GM12878 (cell line): ENCODE measurements at regions not wholly inside any gene's neighbourhood (a gene's known extent, or its start where the extent isn't known, plus 50 kb on each side); places are given as distances from the start of the nearest gene placed in this dataset.

Experiments
- CTCF ChIP-seq, 3 experiments: IDR thresholded peaks in 2 of 3; conservative IDR thresholded peaks in 1 of 3; 2 replicates each; pipeline ENCODE4 v1.5.1; 2011; ENCODE audit warnings: low read depth in 3 of 3, low read length in 3 of 3, mild to moderate bottlenecking in 3 of 3, control low read depth in 2 of 3, moderate library complexity in 2 of 3, inconsistent platforms in 1 of 3, mixed read lengths in 1 of 3; ENCODE audit not compliant: control insufficient read depth in 2 of 3, insufficient read depth in 1 of 3; ENCODE audit errors: extremely low read depth in 1 of 3
- TAF1 ChIP-seq: IDR thresholded peaks from 2 replicates; pipeline ENCODE4 v1.6.1; 2011; ENCODE audit warnings: mild to moderate bottlenecking, low read depth, low read length, borderline replicate concordance

- TF ChIP-seq TAF1, result no peak
- no peak for TF ChIP-seq CTCF (IDR thresholded peaks at IDR 0.05 in 2 of 3, conservative IDR thresholded peaks at IDR 0.05 in 1 of 3; ENCODE audit: control insufficient read depth in 2 of 3, extremely low read depth in 1 of 3, insufficient read depth in 1 of 3, low read depth in 3 of 3, low read length in 3 of 3)
These were observed 311.0 kb downstream of the WDR72 start for GRCh38 chr15:53448232-53449015.
